ENCODE measurements at regions not wholly inside any gene's neighbourhood (a gene's known extent, or its start where the extent isn't known, plus 50 kb on each side); places are given as distances from the start of the nearest gene placed in this dataset.

- DNase-seq (ENCODE audit: low spot score): no peak
These were observed 474.6 kb upstream of the RAG2 start for GRCh38 chr11:37072538-37073055.

DNA sequence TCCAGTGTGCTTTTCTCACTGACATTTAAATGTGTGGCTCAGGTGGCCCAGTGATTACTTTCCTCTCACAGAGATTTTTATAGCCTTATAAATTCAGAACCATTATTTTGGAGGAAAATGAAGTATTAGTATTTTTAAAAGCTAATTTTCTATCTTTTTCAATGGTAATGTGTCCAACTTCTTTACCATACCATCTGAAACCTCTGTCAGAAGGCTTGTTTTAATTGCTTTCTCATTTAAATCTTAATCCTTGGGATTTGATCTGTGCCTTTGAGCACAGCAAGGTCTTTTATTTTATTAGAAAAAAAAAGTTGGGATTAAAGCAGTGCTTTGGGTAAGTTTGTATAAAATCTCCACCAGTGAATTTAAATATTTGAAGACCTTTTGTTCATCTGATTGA lies 452.3 kb upstream of the RAG2 start:
- no peak for DNase-seq (ENCODE audit: low spot score)

GRCh38 chr11:37040921-37041320 lies 442.9 kb upstream of the RAG2 start:
- DNase-seq (ENCODE audit: low spot score): no peak

- no peak for DNase-seq (ENCODE audit: low spot score)
These were observed 440.9 kb upstream of the RAG2 start for GRCh38 chr11:37038911-37039310.

DNA sequence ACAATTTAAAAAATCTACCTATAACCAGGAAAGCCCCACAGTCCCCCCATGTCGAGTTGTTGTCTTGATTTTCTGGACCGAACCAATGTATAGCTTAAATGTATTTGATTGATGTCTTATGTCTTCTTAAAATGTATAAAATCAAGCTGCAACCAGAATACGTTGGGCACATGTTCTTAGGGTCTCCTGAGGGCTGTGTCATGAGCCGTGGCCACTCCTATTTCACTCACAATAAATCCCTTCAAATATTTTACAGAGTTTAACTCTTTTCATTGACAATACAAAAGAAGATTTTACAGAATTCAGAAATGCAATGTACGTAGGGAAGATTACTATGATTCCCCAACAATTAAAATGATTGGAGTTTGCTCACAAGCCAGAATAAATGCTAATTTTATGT lies 428.7 kb upstream of the RAG2 start:
- DNase-seq (ENCODE audit: low spot score): no peak

DNA sequence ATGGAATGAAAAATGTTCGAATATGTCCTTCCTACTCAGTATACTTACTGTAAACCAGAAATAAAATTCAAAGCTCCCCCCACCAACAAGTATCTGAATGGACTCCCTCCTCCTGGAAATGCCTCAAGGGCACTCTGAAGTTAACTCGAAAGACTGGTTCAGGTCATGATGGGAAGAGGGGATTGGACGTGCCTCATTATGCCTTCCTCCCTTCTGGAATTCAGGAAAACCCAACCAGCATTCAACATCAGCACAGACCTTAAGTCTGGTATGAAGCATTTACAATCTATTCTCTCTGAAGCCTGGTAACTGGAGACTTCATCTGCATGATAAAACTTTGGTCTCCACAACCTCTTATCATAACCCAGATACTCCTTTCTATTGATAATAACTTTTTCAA lies 428.3 kb upstream of the RAG2 start:
- DNase-seq (ENCODE audit: low spot score): no peak

GRCh38 chr11:37006563-37006962 lies 408.5 kb upstream of the RAG2 start:
- DNase-seq (ENCODE audit: low spot score): no peak

DNA sequence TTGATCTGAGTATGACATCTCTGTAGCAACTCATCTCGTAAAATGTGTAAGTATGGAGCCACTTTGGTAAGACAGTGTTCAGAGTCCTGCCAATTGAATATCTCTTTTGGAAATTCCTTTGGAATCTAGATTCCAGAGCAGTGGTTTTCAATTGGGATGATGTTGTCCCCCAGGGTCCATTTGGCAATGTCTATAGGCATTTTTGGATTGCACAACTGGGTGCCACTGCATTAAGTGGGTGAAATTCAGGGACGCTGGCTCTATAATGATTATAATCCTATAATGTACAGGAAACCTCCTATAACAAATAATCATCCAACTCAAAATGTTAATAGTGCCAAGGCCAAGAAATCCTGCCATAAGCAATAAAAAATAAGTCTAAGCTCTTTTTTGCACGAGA lies 404.8 kb upstream of the RAG2 start:
- no peak for DNase-seq (ENCODE audit: low spot score)

DNA sequence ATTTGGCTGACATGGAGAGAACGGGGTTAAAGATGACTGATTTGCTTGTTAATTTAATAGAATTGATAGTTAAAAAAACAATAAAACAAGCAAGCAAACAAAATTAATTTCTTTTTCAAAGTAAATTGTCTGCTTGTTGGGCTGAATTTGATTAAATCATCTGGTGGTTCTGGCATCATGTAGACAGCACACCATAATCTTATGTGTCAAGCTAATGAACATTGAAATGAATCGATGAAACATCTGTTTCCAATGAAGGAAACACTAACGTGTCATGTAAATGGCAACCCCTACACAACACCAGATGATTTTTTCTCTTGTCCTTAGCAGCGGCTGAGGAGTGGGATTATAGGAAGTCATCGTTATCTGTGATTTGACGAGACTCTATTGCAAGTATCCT lies 399.6 kb upstream of the RAG2 start:
- DNase-seq (ENCODE audit: low spot score): no peak

GRCh38 chr11:36996795-36997194 lies 398.8 kb upstream of the RAG2 start:
- DNase-seq (ENCODE audit: low spot score): no peak

- no peak for DNase-seq (ENCODE audit: low spot score)
These were observed 396.2 kb upstream of the RAG2 start for GRCh38 chr11:36994208-36994607.

DNA sequence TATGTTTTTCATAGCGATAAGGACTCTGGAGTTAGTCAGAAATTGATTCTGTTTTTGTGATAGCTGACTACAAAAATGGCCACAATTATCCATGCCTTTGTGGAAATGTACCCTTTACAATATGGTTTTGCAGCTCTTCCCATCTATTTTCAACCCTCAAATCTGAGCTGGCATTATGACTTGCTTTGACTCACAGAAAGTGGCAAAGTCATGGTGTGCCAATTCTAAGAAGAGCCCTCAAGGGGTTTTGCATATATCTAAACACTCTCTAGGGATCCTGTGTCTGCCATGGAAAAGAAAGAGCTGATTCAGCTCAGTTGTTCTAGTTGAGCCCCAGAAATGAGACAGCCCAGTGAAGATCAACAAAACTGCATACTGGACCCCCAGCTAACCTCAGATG lies 390.5 kb upstream of the RAG2 start:
- no peak for DNase-seq (ENCODE audit: low spot score)

- DNase-seq (ENCODE audit: low spot score): no peak
These were observed 387.5 kb upstream of the RAG2 start for GRCh38 chr11:36985562-36985961.

DNA sequence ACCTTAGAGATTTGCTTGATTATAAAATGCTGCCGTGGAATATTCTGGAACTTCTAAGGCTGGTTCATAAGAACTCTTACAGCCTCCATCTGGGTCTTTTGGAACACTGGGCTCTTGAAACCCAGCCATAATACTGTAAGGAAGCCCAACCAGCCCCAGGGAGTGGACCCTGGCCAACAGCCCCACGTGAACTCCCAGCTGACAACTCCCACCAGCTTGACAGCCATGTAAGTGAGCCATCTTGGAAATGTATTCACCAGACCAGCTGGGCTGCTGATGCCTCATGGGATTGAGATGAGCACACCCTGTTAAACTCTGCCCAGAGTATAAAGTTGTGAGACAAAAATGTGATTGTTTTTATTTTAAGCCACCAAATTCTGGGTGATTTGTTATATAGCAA lies 378.7 kb upstream of the RAG2 start:
- DNase-seq (ENCODE audit: low spot score): no peak

DNA sequence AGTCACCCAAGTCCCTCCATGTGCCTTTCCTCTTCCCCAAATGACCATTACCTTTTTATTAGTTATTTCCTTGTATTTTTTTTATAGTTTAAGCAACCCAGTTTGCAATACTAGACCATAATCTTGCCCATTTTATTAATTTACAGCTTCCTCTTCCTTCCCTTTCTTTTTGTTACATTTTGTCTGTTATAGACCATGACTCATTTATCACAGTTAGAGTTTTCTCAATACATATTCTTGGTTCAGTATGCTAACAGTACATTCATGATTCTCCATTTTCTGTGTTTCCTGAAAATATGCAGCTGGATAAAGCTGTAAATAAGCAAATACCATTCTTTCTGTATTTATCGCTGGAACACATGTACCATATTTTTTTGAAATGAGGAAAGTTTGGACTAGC lies 376.7 kb upstream of the RAG2 start:
- no peak for DNase-seq (ENCODE audit: low spot score)

DNA sequence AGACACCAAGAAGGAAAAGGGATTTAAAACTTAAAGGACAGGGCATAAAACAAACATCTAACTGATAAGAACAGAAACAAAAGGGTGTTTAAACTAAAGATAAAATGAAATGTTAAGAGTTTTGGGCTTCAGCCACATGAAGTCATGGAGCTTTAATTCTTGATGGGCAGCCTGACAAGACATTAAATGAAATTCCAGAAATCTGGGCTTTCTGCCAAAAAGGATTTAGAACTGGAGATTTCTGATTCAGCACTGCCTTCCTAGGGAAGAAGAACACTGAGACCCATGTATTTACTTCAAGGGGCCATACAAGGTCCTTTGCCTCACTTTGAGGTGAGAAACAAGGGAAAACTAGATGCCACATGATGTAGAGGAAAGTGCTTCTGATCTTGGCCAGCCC lies 355.9 kb upstream of the RAG2 start:
- no peak for DNase-seq (ENCODE audit: low spot score)

- peak; percentile 5 for DNase-seq (ENCODE audit: low spot score)
These were observed 350.6 kb upstream of the RAG2 start for GRCh38 chr11:36948460-36949127.

DNA sequence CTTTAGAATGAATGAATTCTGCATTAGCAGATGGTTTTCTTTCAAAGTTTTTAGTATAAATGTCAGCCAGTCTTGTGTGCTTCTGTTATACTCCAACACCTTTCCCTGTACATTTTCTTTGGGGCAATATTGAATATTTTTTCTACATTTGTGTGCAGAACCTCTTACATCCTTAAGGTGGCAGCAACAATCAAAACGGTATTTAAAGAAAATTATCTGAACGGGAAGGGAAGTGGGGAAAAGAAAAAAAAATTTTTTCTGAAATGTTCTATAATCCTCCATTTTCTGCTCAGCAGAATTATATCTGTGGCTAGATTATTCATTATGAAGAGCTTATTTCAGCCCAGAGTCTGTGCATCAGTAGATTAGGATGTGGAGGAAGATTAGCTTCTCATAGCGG lies 347.3 kb upstream of the RAG2 start:
- no peak for DNase-seq (ENCODE audit: low spot score)

DNA sequence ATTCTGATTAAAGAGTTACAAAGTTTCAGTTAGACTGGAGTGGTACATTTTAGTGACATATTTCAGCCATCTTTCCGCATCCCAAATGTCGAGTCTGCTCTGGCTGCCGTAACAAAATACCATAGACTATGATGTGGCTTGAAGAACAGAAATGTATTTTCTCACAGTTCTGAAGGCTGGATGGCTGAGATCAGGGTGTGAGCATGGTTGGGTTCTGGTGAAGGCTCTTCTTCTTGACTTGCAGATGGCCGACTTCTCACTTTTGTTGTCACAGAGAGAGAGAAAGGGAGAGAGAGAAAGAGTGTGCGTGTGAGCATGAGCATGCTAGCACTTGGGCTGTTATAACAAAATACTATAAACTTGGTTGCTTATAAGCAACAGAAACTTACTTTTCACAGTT lies 335.4 kb upstream of the RAG2 start:
- DNase-seq (ENCODE audit: low spot score): no peak

- no peak for DNase-seq (ENCODE audit: low spot score)
These were observed 333.1 kb upstream of the RAG2 start for GRCh38 chr11:36931139-36931538.

DNA sequence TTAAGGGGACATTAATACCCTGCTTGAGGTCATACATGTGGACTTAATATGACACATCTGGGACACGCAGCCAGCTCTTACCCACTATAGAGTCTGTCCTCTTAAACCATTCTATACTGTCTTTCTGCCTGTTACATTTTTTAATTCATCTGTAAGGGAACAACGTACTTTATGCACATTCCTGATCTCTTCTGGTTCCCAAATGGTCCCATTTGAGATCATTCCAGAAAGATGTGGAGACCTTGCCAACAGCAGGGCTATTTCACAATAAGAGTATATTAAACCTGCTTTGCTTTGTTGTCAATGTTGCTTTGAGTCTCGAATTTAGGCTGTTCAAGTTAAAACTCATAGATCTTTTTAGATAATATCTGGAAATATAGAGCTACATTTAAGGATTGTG lies 332.2 kb upstream of the RAG2 start:
- DNase-seq (ENCODE audit: low spot score): no peak

DNA sequence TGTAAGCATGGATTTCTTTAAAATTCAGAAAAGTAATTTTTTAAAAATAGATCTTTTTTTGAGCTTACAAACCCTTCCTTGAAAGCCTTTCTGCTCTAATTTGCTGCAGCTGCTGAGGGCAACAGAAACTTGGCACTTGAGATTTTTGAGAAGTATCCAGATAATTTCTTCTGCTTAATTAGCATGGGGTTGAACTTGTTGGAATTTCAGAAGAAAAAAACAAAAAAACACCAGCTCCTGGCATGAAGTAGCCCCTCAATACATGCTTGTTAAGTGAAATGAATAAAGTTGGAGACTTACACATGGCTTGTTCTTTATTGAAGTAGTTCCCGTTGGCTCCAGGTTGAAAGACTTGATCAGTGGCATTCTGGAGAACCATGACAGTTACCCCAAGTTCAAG lies 331.4 kb upstream of the RAG2 start:
- peak; percentile 11 for DNase-seq (ENCODE audit: low spot score)

- no peak for DNase-seq (ENCODE audit: low spot score)
These were observed 330.6 kb upstream of the RAG2 start for GRCh38 chr11:36928621-36929020.

DNA sequence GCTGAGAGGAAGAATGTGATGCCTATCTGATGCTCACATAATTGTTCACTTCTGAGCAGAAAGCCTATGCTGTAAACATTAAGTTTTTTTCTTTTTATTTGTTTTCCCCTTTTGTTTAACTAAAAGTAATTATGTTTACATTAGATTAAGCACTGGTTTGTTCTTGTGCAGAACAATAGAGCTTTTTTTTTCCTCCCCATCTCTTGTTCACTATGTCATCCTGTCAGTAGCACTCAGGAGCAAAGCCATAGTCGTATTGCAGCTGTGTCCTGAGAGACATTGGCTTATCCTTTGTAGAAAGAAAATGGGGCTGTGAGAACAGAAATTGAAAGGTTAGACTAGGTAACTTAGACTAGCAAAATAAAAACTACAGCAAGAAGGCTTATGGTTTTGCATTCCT lies 301.8 kb upstream of the RAG2 start:
- no peak for DNase-seq (ENCODE audit: low spot score)

GRCh38 chr11:36890841-36891240 lies 292.8 kb upstream of the RAG2 start:
- DNase-seq (ENCODE audit: low spot score): no peak
